Colonic mucosa (tissue), 4 donors: ENCODE measurements at regions not wholly inside any gene's neighbourhood (a gene's known extent, or its start where the extent isn't known, plus 50 kb on each side); places are given as distances from the start of the nearest gene placed in this dataset.
"Not testable (repeated sequence)": the region's sequence is repeated elsewhere in the genome, so short reads cannot be mapped to it uniquely, and the experiment has no call there.

Experiments
- DNase-seq: peaks from one replicate; pipeline ENCODE4 v3.0.0-alpha.2; 2020
- H3K27ac ChIP-seq: fragments of 200-600 bp; one replicate; pipeline ENCODE4 v1.8.0; 2021
- H3K27me3 ChIP-seq: fragments of 200-600 bp; one replicate; pipeline ENCODE4 v1.8.0; 2021
- H3K36me3 ChIP-seq: fragments of 200-600 bp; one replicate; pipeline ENCODE4 v1.8.0; 2021
- H3K4me1 ChIP-seq: fragments of 200-600 bp; one replicate; pipeline ENCODE4 v1.8.0; 2021; ENCODE audit warnings: mild to moderate bottlenecking
- H3K4me3 ChIP-seq: fragments of 200-600 bp; one replicate; pipeline ENCODE4 v1.8.0; 2021
- H3K9ac ChIP-seq, 2 donors: one replicate each; pipeline ENCODE4 v1.7.0; 2013; ENCODE audit warnings: control low read depth in 2 of 2, low read depth in 2 of 2, low read length in 2 of 2
- H3K9me3 ChIP-seq: fragments of 200-600 bp; one replicate; pipeline ENCODE4 v1.8.0; 2021
- CTCF ChIP-seq: fragments of 200-600 bp; IDR thresholded peaks from one replicate; pipeline ENCODE4 v1.8.0; 2022; ENCODE audit warnings: antibody characterized with exemption, mild to moderate bottlenecking
- intact Hi-C: fragments of 100-400 bp; cut with DNase I; formaldehyde crosslinking; loops from one replicate; pipeline ENCODE4 v1.14.1; 2022
- donor health status: healthy.
- donor health status: DM: no; HTN: no; CAD: no.
- donor health status: DM: no; HTN: no; CAD: no.

DNA sequence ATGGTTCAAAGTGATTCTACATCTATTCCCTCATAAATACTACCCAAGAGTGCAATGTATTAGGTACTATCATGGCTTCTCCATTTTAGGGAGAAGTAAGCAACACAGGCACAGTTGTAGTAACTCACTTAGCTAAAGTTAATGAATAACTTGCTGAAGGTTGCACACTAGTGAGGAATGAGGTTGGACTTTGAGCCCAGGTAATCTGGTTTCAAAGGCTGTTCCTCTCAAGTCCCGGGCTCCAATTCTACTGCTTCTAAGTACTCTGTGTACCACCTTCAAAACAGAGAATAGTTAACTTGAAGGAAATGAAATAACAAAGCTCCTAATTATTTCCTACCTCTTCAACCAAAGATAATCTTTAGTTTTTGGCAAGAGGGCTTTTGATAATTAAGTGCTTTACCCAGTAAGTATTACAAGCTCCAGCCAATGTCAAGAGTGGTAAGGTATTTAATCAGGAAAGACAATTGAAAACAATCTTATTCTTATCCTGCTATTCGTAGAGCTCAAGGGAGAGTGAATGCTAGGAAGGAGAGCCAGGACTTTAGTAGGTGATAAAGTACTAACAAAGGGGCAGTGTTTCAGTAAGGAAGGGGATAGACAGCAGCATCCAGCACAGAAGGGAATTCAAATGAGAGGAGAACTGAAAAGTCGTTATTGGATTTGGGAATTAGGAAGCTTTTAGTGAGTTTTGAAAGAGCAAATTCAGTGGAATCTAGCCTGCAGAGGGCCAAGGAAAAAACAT is 158.2 kb upstream of the PTPRZ1 start:
- DNase-seq: peak; percentile 70
- peak overlapping the region; percentile 84 for H3K27ac ChIP-seq
- H3K4me3 ChIP-seq: no peak overlapping the region

DNA sequence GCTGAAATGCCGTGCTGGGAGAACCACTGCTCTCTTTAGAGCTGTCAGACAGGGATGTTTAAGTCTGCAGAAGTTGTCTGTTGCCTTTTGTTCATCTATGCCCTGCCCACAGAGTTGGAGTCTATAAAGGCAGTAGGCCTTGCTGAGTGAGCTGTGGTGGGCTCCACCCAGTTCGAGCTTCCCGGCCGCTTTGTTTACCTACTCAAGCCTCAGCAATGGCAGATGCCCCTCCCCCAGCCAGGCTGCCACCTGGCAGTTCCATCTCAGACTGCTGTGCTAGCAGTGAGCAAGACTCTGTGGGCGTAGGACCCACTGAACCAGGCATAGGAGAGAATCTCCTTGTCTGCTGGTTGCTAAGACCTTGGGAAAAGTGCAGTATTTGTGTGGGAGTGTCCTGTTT is 160.0 kb upstream of the PTPRZ1 start:
- H3K36me3 ChIP-seq, intact Hi-C loops, H3K9me3 ChIP-seq, H3K4me1 ChIP-seq, H3K4me3 ChIP-seq, H3K27me3 ChIP-seq, H3K9ac ChIP-seq: not testable (repeated sequence)
- H3K27ac ChIP-seq: peak overlapping the region; percentile 84
- peak; percentile 82 for DNase-seq

More for the DNA sequence above, 158.2 kb upstream of the PTPRZ1 start:
- TF ChIP-seq CTCF: no peak
- intact Hi-C loops: no loop called here
- H3K4me1 ChIP-seq: no peaks in the 10 kb centered on the region
- no peaks in the 10 kb centered on the region for H3K27me3 ChIP-seq
- H3K9me3 ChIP-seq: no peaks in the 10 kb centered on the region
- H3K36me3 ChIP-seq: no peaks in the 10 kb centered on the region
- H3K9ac ChIP-seq: peak overlapping the region in 1 of 2 donors; percentile 9

GRCh38 chr7:121697731-121698316 is 175.1 kb upstream of the PTPRZ1 start:
- no peak overlapping the region for H3K4me3 ChIP-seq
- H3K9me3 ChIP-seq: no peaks in the 10 kb centered on the region
- no peak overlapping the region for H3K27ac ChIP-seq
- no peaks in the 10 kb centered on the region for H3K4me1 ChIP-seq
- H3K27me3 ChIP-seq: no peaks in the 10 kb centered on the region
- intact Hi-C loops: no loop called here
- H3K36me3 ChIP-seq: no peaks in the 10 kb centered on the region
- H3K9ac ChIP-seq: no peak overlapping the region
- no peak for TF ChIP-seq CTCF
- DNase-seq: no peak

- H3K36me3 ChIP-seq: no peaks in the 10 kb centered on the region
- H3K9me3 ChIP-seq: no peaks in the 10 kb centered on the region
- H3K4me3 ChIP-seq: no peak overlapping the region
- TF ChIP-seq CTCF: no peak
- no peak overlapping the region for H3K27ac ChIP-seq
- H3K9ac ChIP-seq: no peak overlapping the region
- intact Hi-C loops: no loop called here
- H3K27me3 ChIP-seq: no peaks in the 10 kb centered on the region
- no peak for DNase-seq
- H3K4me1 ChIP-seq: no peaks in the 10 kb centered on the region
These were observed 176.0 kb upstream of the PTPRZ1 start for GRCh38 chr7:121696954-121697353.

DNA sequence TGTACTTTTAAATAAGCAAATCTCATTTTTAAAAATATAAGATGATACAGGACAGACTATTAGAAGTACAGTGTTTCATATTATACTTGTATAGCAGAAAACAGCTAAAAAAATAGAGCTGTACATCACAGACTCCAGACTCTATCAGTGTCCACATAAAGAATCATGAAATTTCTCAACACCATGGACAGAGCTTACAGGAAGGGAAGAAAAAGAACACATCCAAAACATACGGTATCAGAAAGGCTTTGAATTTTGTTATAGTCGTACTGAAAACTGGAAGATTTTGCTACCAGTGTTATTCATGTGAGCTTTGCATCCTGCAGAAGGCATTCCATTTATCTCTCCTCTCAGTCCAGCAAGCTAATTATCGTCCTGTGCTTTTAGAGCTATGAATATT is 183.2 kb upstream of the PTPRZ1 start:
- no peak for TF ChIP-seq CTCF
- H3K36me3 ChIP-seq: no peaks in the 10 kb centered on the region
- H3K27me3 ChIP-seq: no peaks in the 10 kb centered on the region
- intact Hi-C loops: no loop called here
- H3K4me1 ChIP-seq: no peaks in the 10 kb centered on the region
- DNase-seq: no peak
- no peaks in the 10 kb centered on the region for H3K9me3 ChIP-seq
- no peak overlapping the region for H3K27ac ChIP-seq
- no peak overlapping the region for H3K4me3 ChIP-seq
- no peak overlapping the region for H3K9ac ChIP-seq

GRCh38 chr7:121681700-121682099 is 191.3 kb upstream of the PTPRZ1 start:
- no peak for TF ChIP-seq CTCF
- Histone ChIP-seq H3K27me3 (no peaks in the 10 kb centered on the region), H3K9ac (no peak overlapping the region), H3K27ac (no peak overlapping the region), H3K9me3 (no peaks in the 10 kb centered on the region), H3K4me1 (no peaks in the 10 kb centered on the region), H3K36me3 (no peaks in the 10 kb centered on the region), H3K4me3 (no peak overlapping the region)
- no peak for DNase-seq
- intact Hi-C loops: no loop called here
